ENCODE measurements at regions not wholly inside any gene's neighbourhood (a gene's known extent, or its start where the extent isn't known, plus 50 kb on each side); places are given as distances from the start of the nearest gene placed in this dataset.

DNA sequence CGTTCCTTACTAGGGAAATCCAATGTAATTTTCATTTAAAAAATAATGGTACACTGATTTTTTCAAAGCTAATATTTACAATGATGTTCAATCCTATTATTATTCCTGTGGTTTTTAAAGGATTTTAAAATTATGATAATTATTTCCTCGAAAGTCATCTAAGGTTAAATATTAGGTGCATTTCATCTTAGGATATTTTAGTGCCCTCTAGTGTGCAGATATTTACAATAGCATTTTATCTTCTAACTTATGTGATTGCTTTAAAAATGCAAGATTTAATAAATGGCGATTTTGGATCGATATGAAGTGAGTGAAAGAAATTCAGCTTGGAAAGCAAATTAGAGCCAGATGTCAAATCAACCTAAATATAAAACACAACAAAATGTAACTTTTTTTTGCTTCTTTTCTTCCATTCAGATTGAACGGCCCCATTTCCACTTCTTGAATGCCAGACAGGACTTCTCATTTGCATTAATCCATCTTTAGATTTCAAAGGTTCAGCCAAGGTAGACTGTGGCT, 293.5 kb downstream of the SLC6A15 start:
- POLR2A ChIA-PET (ENCODE audit: unreplicated experiment): no interaction called here
- H4K91ac ChIP-seq (ENCODE audit: insufficient read depth, low read depth, low read length): no peak overlapping the region
- H3K4me1 ChIP-seq (ENCODE audit: control insufficient read depth, insufficient read depth, low read length): no peaks in the 10 kb centered on the region
- H4K8ac ChIP-seq (ENCODE audit: low read depth in 2 of 2, low read length in 2 of 2): no peak overlapping the region
- CTCF ChIA-PET: no interaction called here
- H2BK15ac ChIP-seq (ENCODE audit: low read depth, low read length): no peak overlapping the region
- no peaks in the 10 kb centered on the region for H3K27me3 ChIP-seq (ENCODE audit: control insufficient read depth, insufficient read depth, low read length)
- H2AK5ac ChIP-seq (ENCODE audit: low read depth, low read length): no peak overlapping the region
- no peak overlapping the region for H2AK9ac ChIP-seq (replicated peaks; ENCODE audit: low read depth, low read length, poor library complexity)
- BruUV-seq (replicated peaks): no TSS peak
- DNase-seq (no peak), ATAC-seq (ENCODE audit: low read depth) (no peak)
- H3K9me3 ChIP-seq (ENCODE audit: control insufficient read depth, insufficient read depth, low read length): no peaks in the 10 kb centered on the region
- no peak overlapping the region for H2AFZ ChIP-seq (replicated peaks; ENCODE audit: low read length, poor library complexity)
- no peaks in the 10 kb centered on the region for H4K20me1 ChIP-seq (ENCODE audit: insufficient read depth, low read length)
- no peak overlapping the region for H2BK5ac ChIP-seq (ENCODE audit: low read depth, low read length, poor library complexity, severe bottlenecking)
- WGBS, 2 experiments (ENCODE audit: extremely low coverage in 2 of 2, insufficient read length in 1 of 2): no CpG with 5 or more reads among the region's 5 CpGs
- H3K18ac ChIP-seq (ENCODE audit: low read depth, low read length): no peak overlapping the region
- H3K9me1 ChIP-seq (ENCODE audit: insufficient read depth, low read length): no peaks in the 10 kb centered on the region
- TF ChIP-seq, protein P1, sequence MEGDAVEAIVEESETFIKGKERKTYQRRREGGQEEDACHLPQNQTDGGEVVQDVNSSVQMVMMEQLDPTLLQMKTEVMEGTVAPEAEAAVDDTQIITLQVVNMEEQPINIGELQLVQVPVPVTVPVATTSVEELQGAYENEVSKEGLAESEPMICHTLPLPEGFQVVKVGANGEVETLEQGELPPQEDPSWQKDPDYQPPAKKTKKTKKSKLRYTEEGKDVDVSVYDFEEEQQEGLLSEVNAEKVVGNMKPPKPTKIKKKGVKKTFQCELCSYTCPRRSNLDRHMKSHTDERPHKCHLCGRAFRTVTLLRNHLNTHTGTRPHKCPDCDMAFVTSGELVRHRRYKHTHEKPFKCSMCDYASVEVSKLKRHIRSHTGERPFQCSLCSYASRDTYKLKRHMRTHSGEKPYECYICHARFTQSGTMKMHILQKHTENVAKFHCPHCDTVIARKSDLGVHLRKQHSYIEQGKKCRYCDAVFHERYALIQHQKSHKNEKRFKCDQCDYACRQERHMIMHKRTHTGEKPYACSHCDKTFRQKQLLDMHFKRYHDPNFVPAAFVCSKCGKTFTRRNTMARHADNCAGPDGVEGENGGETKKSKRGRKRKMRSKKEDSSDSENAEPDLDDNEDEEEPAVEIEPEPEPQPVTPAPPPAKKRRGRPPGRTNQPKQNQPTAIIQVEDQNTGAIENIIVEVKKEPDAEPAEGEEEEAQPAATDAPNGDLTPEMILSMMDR (conservative IDR thresholded peaks at IDR 0.05; ENCODE audit: low read depth, low read length): peak; percentile 27
- TF ChIP-seq MAZ (IDR thresholded peaks at IDR 0.05; ENCODE audit: borderline replicate concordance, low read depth, low read length) (no peak), MXI1 (IDR thresholded peaks at IDR 0.05; ENCODE audit: borderline replicate concordance, low read depth, low read length) (no peak)
- in situ Hi-C loops (cut with MboI; ENCODE audit: low sequenced_read_pairs) (no loop called here), dilution Hi-C loops (cut with HindIII; ENCODE audit: low sequenced_read_pairs, unreplicated experiment) (no loop called here), intact Hi-C loops (cut with micrococcal nuclease) (no loop called here)
- no peak overlapping the region for H3K56ac ChIP-seq (ENCODE audit: extremely low read depth, insufficient read depth, low read length)
- H3K27ac ChIP-seq (ENCODE audit: insufficient read depth, low read length): no peak overlapping the region
- H3K4me3 ChIP-seq (ENCODE audit: insufficient read depth, low read depth, low read length): no peak overlapping the region
- H4K5ac ChIP-seq (ENCODE audit: low read depth, low read length): no peak overlapping the region
- no peak overlapping the region for H2BK120ac ChIP-seq (ENCODE audit: low read depth, low read length)
- H3K23ac ChIP-seq (ENCODE audit: low read depth, low read length): no peak overlapping the region
- no peaks in the 10 kb centered on the region for H3K79me1 ChIP-seq (ENCODE audit: low read depth in 1 of 2, low read length in 2 of 2)
- H3K4ac ChIP-seq (ENCODE audit: low read depth, low read length): no peak overlapping the region
- H3K36me3 ChIP-seq (ENCODE audit: control insufficient read depth, insufficient read depth, low read length): no peaks in the 10 kb centered on the region
- H3K14ac ChIP-seq (replicated peaks; ENCODE audit: low read depth, low read length): no peak overlapping the region
- no peak overlapping the region for H2BK20ac ChIP-seq (ENCODE audit: low read depth, low read length)
- no peak overlapping the region for H3K4me2 ChIP-seq (ENCODE audit: low read depth, low read length)
- H3K9ac ChIP-seq (ENCODE audit: low read depth, low read length): no peak overlapping the region

Data from IMR-90 (cell line).